ENCODE measurements at regions not wholly inside any gene's neighbourhood (a gene's known extent, or its start where the extent isn't known, plus 50 kb on each side); places are given as distances from the start of the nearest gene placed in this dataset.
A peak's percentile ranks its signal among the peaks of the same experiment; 100 is the strongest.
"Not testable (repeated sequence)": the region's sequence is repeated elsewhere in the genome, so short reads cannot be mapped to it uniquely, and the experiment has no call there.

DNA sequence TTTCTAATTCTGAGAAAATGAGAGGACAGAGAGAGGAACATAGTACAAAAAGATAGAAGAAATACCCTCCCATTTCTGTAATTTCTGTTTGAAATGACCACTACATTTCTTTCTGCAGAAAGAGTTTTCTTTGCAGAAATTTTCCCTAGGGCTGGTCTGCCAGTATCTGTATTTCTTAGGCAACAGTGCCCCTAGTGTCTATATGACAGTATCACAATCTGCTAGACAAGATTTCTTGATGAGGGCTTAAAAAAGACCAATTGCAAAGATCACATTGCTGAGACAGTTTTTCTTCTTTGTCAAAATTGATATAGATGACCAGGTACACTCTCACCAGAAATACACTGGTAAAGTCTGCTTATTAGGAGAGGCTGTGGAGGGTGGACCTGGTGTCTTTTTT is 81.0 kb upstream of the ZDHHC15 start:
- ChIA-PET SMC1A (ENCODE audit: uncharacterized antibody, unreplicated experiment) (no interaction called here), RAD21 (ENCODE audit: unreplicated experiment) (no interaction called here), POLR2A (no interaction called here), CTCF (no interaction called here)
- TF ChIP-seq BRCA1 (IDR thresholded peaks at IDR 0.05; ENCODE audit: low read depth, low read length), result no peak
- TF ChIP-seq ZNF622 (IDR thresholded peaks at IDR 0.05), result no peak
- no peak for TF ChIP-seq CUX1 (IDR thresholded peaks at IDR 0.05; ENCODE audit: insufficient replicate concordance, low read depth, low read length)
- TF ChIP-seq ZBTB33 (IDR thresholded peaks at IDR 0.05), result no peak
- no peak for TF ChIP-seq ZNF24 (IDR thresholded peaks at IDR 0.05)
- TF ChIP-seq GABPA (IDR thresholded peaks at IDR 0.05; ENCODE audit: low read depth), result no peak
- no peak for TF ChIP-seq PAX8 (IDR thresholded peaks at IDR 0.05)
- TF ChIP-seq MTA2 (IDR thresholded peaks at IDR 0.05; ENCODE audit: low read depth), result no peak
- peak; percentile 51 to 59 (median 59); a peak in 5 of 6 replicates for TF ChIP-seq CTCF (IDR thresholded peaks at IDR 0.05 in 2 of 3, conservative IDR thresholded peaks at IDR 0.05 in 1 of 3; ENCODE audit: control insufficient read depth in 2 of 3, extremely low read depth in 1 of 3, insufficient read depth in 1 of 3, low read depth in 3 of 3, low read length in 3 of 3)
- peak; percentile 68 for TF ChIP-seq RAD21 (IDR thresholded peaks at IDR 0.05; ENCODE audit: insufficient read depth, low read depth, low read length)
- Histone ChIP-seq H3K27ac (ENCODE audit: control insufficient read depth, insufficient read depth) (no peak overlapping the region), H3K4me1 (ENCODE audit: control insufficient read depth, insufficient read depth, low read length) (no peaks in the 10 kb centered on the region), H3K79me2 (ENCODE audit: control insufficient read depth, insufficient read depth, low read length) (no peaks in the 10 kb centered on the region), H3K27me3 (replicated peaks in 1 of 2; ENCODE audit: control insufficient read depth in 2 of 2, insufficient read depth in 2 of 2, low read length in 1 of 2) (no peaks in the 10 kb centered on the region), H2AFZ (ENCODE audit: control insufficient read depth, low read depth, low read length) (no peak overlapping the region), H3K36me3 (ENCODE audit: control insufficient read depth in 2 of 2, insufficient read depth in 2 of 2, low read length in 1 of 2) (no peaks in the 10 kb centered on the region), H3K4me2 (ENCODE audit: control insufficient read depth, insufficient read depth) (no peak overlapping the region), H4K20me1 (ENCODE audit: control insufficient read depth, insufficient read depth) (no peaks in the 10 kb centered on the region), H3K4me3 (no peak overlapping the region), H3K9me3 (replicated peaks; ENCODE audit: control insufficient read depth, insufficient read depth, low read length) (no peaks in the 10 kb centered on the region), H3K9ac (ENCODE audit: control insufficient read depth, insufficient read depth, low read length) (no peak overlapping the region)
- in situ Hi-C loops (cut with MboI) (loop anchor here (10.0 kb wide), 1 partner anchor 559 kb away; no protein-coding TSS in a partner anchor), intact Hi-C loops (cut with micrococcal nuclease; ENCODE audit: unreplicated experiment) (loop anchor here (5.0 kb wide), 1 partner anchor 1052 kb away; no protein-coding TSS in a partner anchor)
- DNase-seq (ENCODE audit: low read depth, low spot score) (no peak), FAIRE-seq (no peak), ATAC-seq (peak; percentile 69)
- no TSS peak for BruUV-seq (replicated peaks)

- H3K9ac ChIP-seq (ENCODE audit: control insufficient read depth, insufficient read depth, low read length); H2AFZ ChIP-seq (ENCODE audit: control insufficient read depth, low read depth, low read length); BruUV-seq (replicated peaks); POLR2A ChIA-PET; H3K27ac ChIP-seq (ENCODE audit: control insufficient read depth, insufficient read depth); H3K9me3 ChIP-seq (replicated peaks; ENCODE audit: control insufficient read depth, insufficient read depth, low read length); H3K4me1 ChIP-seq (ENCODE audit: control insufficient read depth, insufficient read depth, low read length); FAIRE-seq; RAD21 ChIA-PET (ENCODE audit: unreplicated experiment); H4K20me1 ChIP-seq (ENCODE audit: control insufficient read depth, insufficient read depth); H3K27me3 ChIP-seq (replicated peaks in 1 of 2; ENCODE audit: control insufficient read depth in 2 of 2, insufficient read depth in 2 of 2, low read length in 1 of 2); H3K79me2 ChIP-seq (ENCODE audit: control insufficient read depth, insufficient read depth, low read length); CTCF ChIA-PET; ATAC-seq; H3K4me2 ChIP-seq (ENCODE audit: control insufficient read depth, insufficient read depth); H3K36me3 ChIP-seq (ENCODE audit: control insufficient read depth in 2 of 2, insufficient read depth in 2 of 2, low read length in 1 of 2); DNase-seq (ENCODE audit: low read depth, low spot score); SMC1A ChIA-PET (ENCODE audit: uncharacterized antibody, unreplicated experiment); H3K4me3 ChIP-seq: not testable (repeated sequence)
- WGBS (ENCODE audit: insufficient coverage, insufficient replicate concordance, low lambda C conversion rate, missing lambda C conversion rate), result 38% methylated on average over 12 of the region's 12 CpGs
- intact Hi-C loops (cut with micrococcal nuclease; ENCODE audit: unreplicated experiment), result loop anchor here (5.0 kb wide), 1 partner anchor 1050 kb away; no protein-coding TSS in a partner anchor
- in situ Hi-C loops (cut with MboI), result loop anchor here (10.0 kb wide), 1 partner anchor 557 kb away; no protein-coding TSS in a partner anchor
Observed at GRCh38 chrX:75602022-75602421, 79.2 kb upstream of the ZDHHC15 start.

Data from GM12878 (cell line).